Gastroesophageal sphincter (tissue), 4 donors: ENCODE measurements at regions not wholly inside any gene's neighbourhood (a gene's known extent, or its start where the extent isn't known, plus 50 kb on each side); places are given as distances from the start of the nearest gene placed in this dataset.

Experiments used
- ATAC-seq: fragments of 150-250 bp; one replicate; pipeline ENCODE4 v1.9.1; 2016; ENCODE audit warnings: mild to moderate bottlenecking, moderate library complexity
- H3K27ac ChIP-seq, 4 donors: fragments of 200-600 bp; sonication (generic) in 3 of 4; 1 replicate in 3 of 4; 2 replicates in 1 of 4; pipeline ENCODE4 v1.5.1; 2016 to 2019
- H3K27me3 ChIP-seq: fragments of 200-600 bp; sonication (generic); one replicate; pipeline ENCODE4 v1.5.1; 2019
- H3K36me3 ChIP-seq, 2 donors: fragments of 200-600 bp; sonication (generic); one replicate each; pipeline ENCODE4 v1.5.1; 2019; ENCODE audit warnings: control low read depth in 1 of 2
- H3K4me1 ChIP-seq, 3 donors: fragments of 200-600 bp; sonication (generic); 1 replicate in 2 of 3; 2 replicates in 1 of 3; pipeline ENCODE4 v1.5.1; 2016 to 2019; ENCODE audit warnings: control low read depth in 2 of 3
- H3K4me3 ChIP-seq, 2 donors: fragments of 200-600 bp; sonication (generic); one replicate each; pipeline ENCODE4 v1.5.1; 2019; ENCODE audit warnings: mild to moderate bottlenecking in 1 of 2, moderate library complexity in 1 of 2
- H3K9me3 ChIP-seq, 3 donors: fragments of 200-600 bp; sonication (generic); one replicate each; pipeline ENCODE4 v1.5.1; 2017 to 2019; ENCODE audit warnings: control low read depth in 2 of 3
- CTCF ChIP-seq, 4 experiments: fragments of 200-600 bp in 2 of 4; fragments of 450-650 bp in 2 of 4; sonication (generic) in 1 of 4; IDR thresholded peaks; one replicate each; pipeline ENCODE4 v1.5.1; 2017 to 2019; ENCODE audit warnings: antibody characterized with exemption in 4 of 4, mild to moderate bottlenecking in 2 of 4, moderate library complexity in 2 of 4
- EP300 ChIP-seq: sonication (generic); formaldehyde crosslinking; IDR thresholded peaks from one replicate; pipeline ENCODE4 v1.6.1; 2017; ENCODE audit warnings: antibody characterized with exemption, mild to moderate bottlenecking
- POLR2A ChIP-seq, 2 donors: fragments of 450-650 bp; IDR thresholded peaks; one replicate each; pipeline ENCODE4 v1.6.1; 2017; ENCODE audit warnings: antibody characterized with exemption in 2 of 2, mild to moderate bottlenecking in 2 of 2, moderate library complexity in 1 of 2
- POLR2AphosphoS5 ChIP-seq: sonication (generic); formaldehyde crosslinking; IDR thresholded peaks from one replicate; pipeline ENCODE4 v1.6.1; 2017; ENCODE audit warnings: antibody characterized with exemption
- WGBS, 2 donors: methylation state at CpG; one replicate each; pipeline ENCODE4 v1.1.5; 2018; ENCODE audit warnings: low coverage in 1 of 2; 5-methylcytosine and 5-hydroxymethylcytosine counted together

GRCh38 chr7:110592557-110592956 is 498.4 kb upstream of the LRRN3 start:
- Histone ChIP-seq H3K9me3 (no peaks in the 10 kb centered on the region), H3K4me3 (no peak overlapping the region), H3K27me3 (no peaks in the 10 kb centered on the region), H3K36me3 (no peaks in the 10 kb centered on the region), H3K27ac (no peak overlapping the region), H3K4me1 (peaks cover 0 to 8% (median 0%) of the 10 kb centered on the region in 3 donors)
- WGBS, 2 donors, result 38 to 57% methylated on average over 1 of the region's 1 CpG
- ATAC-seq, result no peak
- TF ChIP-seq POLR2AphosphoS5 (no peak), CTCF (IDR thresholded peaks at IDR 0.05) (no peak), POLR2A (IDR thresholded peaks at IDR 0.05) (no peak), EP300 (no peak)

DNA sequence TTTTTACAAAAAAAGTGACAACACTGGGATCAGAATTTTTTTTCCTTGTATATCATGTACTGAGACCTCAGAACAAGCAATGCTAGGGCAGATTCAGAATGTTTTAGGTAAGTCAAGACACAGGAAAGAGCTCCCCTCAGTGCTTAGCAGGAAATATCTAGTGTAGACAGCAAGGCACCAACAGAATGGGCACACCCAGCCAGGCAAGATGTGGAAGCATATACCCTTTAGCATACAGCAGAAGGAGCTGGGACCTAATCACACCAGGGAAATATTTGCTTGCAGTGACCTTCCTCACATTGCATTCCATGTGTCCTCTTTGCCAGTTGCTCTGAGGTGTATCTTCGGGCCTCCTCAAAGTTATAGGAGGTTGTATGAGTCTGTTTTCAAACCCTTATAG is 497.6 kb upstream of the LRRN3 start:
- H3K4me3 ChIP-seq, result no peak overlapping the region
- TF ChIP-seq POLR2AphosphoS5 (no peak), POLR2A (IDR thresholded peaks at IDR 0.05) (no peak), EP300 (no peak), CTCF (IDR thresholded peaks at IDR 0.05) (no peak)
- peaks cover 0 to 2% (median 0%) of the 10 kb centered on the region in 3 donors for H3K4me1 ChIP-seq
- ATAC-seq, result no peak
- no peaks in the 10 kb centered on the region for H3K9me3 ChIP-seq
- 100% methylated on average over 1 of the region's 1 CpG; no CpG with 5 or more reads in 1 of the 2 donors for WGBS, 2 donors
- H3K27ac ChIP-seq, result no peak overlapping the region
- no peaks in the 10 kb centered on the region for H3K27me3 ChIP-seq
- H3K36me3 ChIP-seq, result no peaks in the 10 kb centered on the region

DNA sequence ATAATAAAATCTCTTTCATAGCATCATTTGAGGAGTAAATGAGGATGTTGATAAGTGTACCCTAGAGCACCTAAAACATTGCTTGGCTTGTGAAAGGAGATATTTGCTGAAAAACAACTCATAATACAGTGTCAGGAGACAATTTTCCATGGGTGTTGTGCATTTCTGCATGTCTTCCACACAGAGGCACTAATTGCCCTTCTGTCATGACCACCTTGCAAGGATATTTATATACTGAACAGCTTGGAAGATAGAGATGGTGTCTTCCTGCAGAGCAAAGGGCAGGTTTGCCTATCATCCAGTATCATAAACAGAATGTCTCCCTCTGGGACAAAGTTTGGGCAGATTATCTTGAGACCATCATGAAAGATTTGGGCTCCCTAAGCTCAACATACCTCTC is 495.2 kb upstream of the LRRN3 start:
- no peak for ATAC-seq
- no peak for TF ChIP-seq CTCF (IDR thresholded peaks at IDR 0.05)
- no peak for TF ChIP-seq POLR2AphosphoS5
- TF ChIP-seq EP300, result no peak
- TF ChIP-seq POLR2A (IDR thresholded peaks at IDR 0.05), result no peak
- no peaks in the 10 kb centered on the region for H3K36me3 ChIP-seq
- no peaks in the 10 kb centered on the region for H3K4me1 ChIP-seq
- no peaks in the 10 kb centered on the region for H3K27me3 ChIP-seq
- H3K9me3 ChIP-seq, result no peaks in the 10 kb centered on the region
- H3K27ac ChIP-seq, result no peak overlapping the region
- H3K4me3 ChIP-seq, result no peak overlapping the region

- no peaks in the 10 kb centered on the region for H3K36me3 ChIP-seq
- no peaks in the 10 kb centered on the region for H3K9me3 ChIP-seq
- H3K27me3 ChIP-seq, result no peaks in the 10 kb centered on the region
- no peak overlapping the region for H3K4me3 ChIP-seq
- no peak overlapping the region for H3K27ac ChIP-seq
- H3K4me1 ChIP-seq, result no peaks in the 10 kb centered on the region
- TF ChIP-seq POLR2AphosphoS5, result no peak
- TF ChIP-seq CTCF (IDR thresholded peaks at IDR 0.05), result no peak
- no peak for TF ChIP-seq EP300
- 71 to 83% methylated on average over 4 to 5 of the region's 5 CpGs for WGBS, 2 donors
- no peak for ATAC-seq
Observed at GRCh38 chr7:110600956-110601355, 490.0 kb upstream of the LRRN3 start.

- no peaks in the 10 kb centered on the region for H3K27me3 ChIP-seq
- no peaks in the 10 kb centered on the region for H3K4me1 ChIP-seq
- ATAC-seq, result no peak
- H3K9me3 ChIP-seq, result no peaks in the 10 kb centered on the region
- H3K27ac ChIP-seq, result no peak overlapping the region
- H3K4me3 ChIP-seq, result no peak overlapping the region
- no peaks in the 10 kb centered on the region for H3K36me3 ChIP-seq
- WGBS, 2 donors, result 57 to 67% methylated on average over 1 of the region's 1 CpG
- TF ChIP-seq POLR2AphosphoS5 (no peak), EP300 (no peak), CTCF (IDR thresholded peaks at IDR 0.05) (no peak), POLR2A (IDR thresholded peaks at IDR 0.05) (no peak)
Observed at GRCh38 chr7:110601710-110602109, 489.2 kb upstream of the LRRN3 start.
